Ascending aorta (tissue), 2 donors: ENCODE measurements at regions not wholly inside any gene's neighbourhood (a gene's known extent, or its start where the extent isn't known, plus 50 kb on each side); places are given as distances from the start of the nearest gene placed in this dataset.

ENCODE experiments used
- DNase-seq, 2 donors: peaks; one replicate each; pipeline ENCODE4 v3.0.0-alpha.2; 2019; ENCODE audit warnings: low spot score in 2 of 2
- H3K27ac ChIP-seq, 2 donors: fragments of 200-600 bp; sonication (generic); one replicate each; pipeline ENCODE4 v1.5.1; 2016 to 2017; ENCODE audit warnings: mild to moderate bottlenecking in 1 of 2
- H3K27me3 ChIP-seq: fragments of 200-600 bp; sonication (generic); one replicate; pipeline ENCODE4 v1.5.1; 2017
- H3K36me3 ChIP-seq, 2 donors: fragments of 200-600 bp; sonication (generic); one replicate each; pipeline ENCODE4 v1.5.1; 2016
- H3K4me1 ChIP-seq, 2 donors: fragments of 200-600 bp; sonication (generic); one replicate each; pipeline ENCODE4 v1.5.1; 2016 to 2017; ENCODE audit warnings: mild to moderate bottlenecking in 1 of 2
- H3K4me3 ChIP-seq, 2 donors: fragments of 200-600 bp; sonication (generic); one replicate each; pipeline ENCODE4 v1.5.1; 2016 to 2017; ENCODE audit warnings: mild to moderate bottlenecking in 1 of 2
- H3K9me3 ChIP-seq, 2 donors: fragments of 200-600 bp; sonication (generic); one replicate each; pipeline ENCODE4 v1.5.1; 2016
- intact Hi-C: fragments of 100-400 bp; cut with DNase I; formaldehyde crosslinking; loops from one replicate; pipeline ENCODE4 v1.15.1; 2023
- TF ChIP-seq, protein P1 (sequence below), 3 experiments: fragments of 200-600 bp in 2 of 3; fragments of 450-650 bp in 1 of 3; sonication (generic) in 2 of 3; IDR thresholded peaks; one replicate each; pipeline ENCODE4 v1.5.1; 2016 to 2019; ENCODE audit warnings: antibody characterized with exemption in 3 of 3, mild to moderate bottlenecking in 1 of 3, moderate library complexity in 1 of 3

GRCh38 chr18:39681061-39681460, 2115.5 kb upstream of the CELF4 start:
- Histone ChIP-seq H3K36me3 (no peaks in the 10 kb centered on the region), H3K4me3 (no peak overlapping the region), H3K9me3 (no peaks in the 10 kb centered on the region), H3K27me3 (no peaks in the 10 kb centered on the region), H3K27ac (no peak overlapping the region), H3K4me1 (no peaks in the 10 kb centered on the region)
- intact Hi-C loops, result no loop called here
- TF ChIP-seq, protein P1, sequence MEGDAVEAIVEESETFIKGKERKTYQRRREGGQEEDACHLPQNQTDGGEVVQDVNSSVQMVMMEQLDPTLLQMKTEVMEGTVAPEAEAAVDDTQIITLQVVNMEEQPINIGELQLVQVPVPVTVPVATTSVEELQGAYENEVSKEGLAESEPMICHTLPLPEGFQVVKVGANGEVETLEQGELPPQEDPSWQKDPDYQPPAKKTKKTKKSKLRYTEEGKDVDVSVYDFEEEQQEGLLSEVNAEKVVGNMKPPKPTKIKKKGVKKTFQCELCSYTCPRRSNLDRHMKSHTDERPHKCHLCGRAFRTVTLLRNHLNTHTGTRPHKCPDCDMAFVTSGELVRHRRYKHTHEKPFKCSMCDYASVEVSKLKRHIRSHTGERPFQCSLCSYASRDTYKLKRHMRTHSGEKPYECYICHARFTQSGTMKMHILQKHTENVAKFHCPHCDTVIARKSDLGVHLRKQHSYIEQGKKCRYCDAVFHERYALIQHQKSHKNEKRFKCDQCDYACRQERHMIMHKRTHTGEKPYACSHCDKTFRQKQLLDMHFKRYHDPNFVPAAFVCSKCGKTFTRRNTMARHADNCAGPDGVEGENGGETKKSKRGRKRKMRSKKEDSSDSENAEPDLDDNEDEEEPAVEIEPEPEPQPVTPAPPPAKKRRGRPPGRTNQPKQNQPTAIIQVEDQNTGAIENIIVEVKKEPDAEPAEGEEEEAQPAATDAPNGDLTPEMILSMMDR (IDR thresholded peaks at IDR 0.05), result no peak
- DNase-seq, result no peak

- no peaks in the 10 kb centered on the region for H3K36me3 ChIP-seq
- H3K9me3 ChIP-seq, result no peaks in the 10 kb centered on the region
- DNase-seq, result no peak
- intact Hi-C loops, result no loop called here
- TF ChIP-seq, protein P1 (IDR thresholded peaks at IDR 0.05), result no peak
- no peaks in the 10 kb centered on the region for H3K27me3 ChIP-seq
- H3K27ac ChIP-seq, result no peak overlapping the region
- H3K4me1 ChIP-seq, result no peaks in the 10 kb centered on the region
- no peak overlapping the region for H3K4me3 ChIP-seq
Measured at GRCh38 chr18:39675906-39676305, 2110.3 kb upstream of the CELF4 start.

- Histone ChIP-seq H3K27me3 (no peaks in the 10 kb centered on the region), H3K4me3 (no peak overlapping the region), H3K4me1 (no peaks in the 10 kb centered on the region), H3K27ac (no peak overlapping the region), H3K9me3 (no peaks in the 10 kb centered on the region), H3K36me3 (no peaks in the 10 kb centered on the region)
- TF ChIP-seq, protein P1 (IDR thresholded peaks at IDR 0.05), result no peak
- intact Hi-C loops, result no loop called here
- no peak for DNase-seq
Measured at GRCh38 chr18:39675368-39675767, 2109.8 kb upstream of the CELF4 start.

DNA sequence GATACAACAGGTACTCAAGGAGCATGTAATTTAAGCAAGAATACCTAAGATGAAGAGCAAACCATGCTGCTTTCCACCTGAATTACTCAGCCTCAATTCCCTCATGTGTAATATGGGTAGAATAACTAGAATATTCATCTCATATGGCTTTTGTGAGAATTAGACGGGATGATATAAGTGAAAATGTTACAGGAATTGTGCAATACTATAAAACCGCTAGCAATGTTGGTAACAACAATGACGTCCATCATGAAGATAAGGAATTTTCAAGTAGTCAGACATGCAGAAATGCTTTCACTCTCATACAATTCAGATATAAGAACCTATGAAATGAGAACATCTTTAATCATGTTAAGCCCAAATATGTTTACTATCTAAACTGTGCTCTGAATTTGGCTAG, 2106.6 kb upstream of the CELF4 start:
- TF ChIP-seq, protein P1 (IDR thresholded peaks at IDR 0.05), result no peak
- DNase-seq, result no peak
- Histone ChIP-seq H3K4me1 (no peaks in the 10 kb centered on the region), H3K27ac (no peak overlapping the region), H3K36me3 (no peaks in the 10 kb centered on the region), H3K4me3 (no peak overlapping the region), H3K9me3 (no peaks in the 10 kb centered on the region), H3K27me3 (no peaks in the 10 kb centered on the region)
- intact Hi-C loops, result no loop called here

DNA sequence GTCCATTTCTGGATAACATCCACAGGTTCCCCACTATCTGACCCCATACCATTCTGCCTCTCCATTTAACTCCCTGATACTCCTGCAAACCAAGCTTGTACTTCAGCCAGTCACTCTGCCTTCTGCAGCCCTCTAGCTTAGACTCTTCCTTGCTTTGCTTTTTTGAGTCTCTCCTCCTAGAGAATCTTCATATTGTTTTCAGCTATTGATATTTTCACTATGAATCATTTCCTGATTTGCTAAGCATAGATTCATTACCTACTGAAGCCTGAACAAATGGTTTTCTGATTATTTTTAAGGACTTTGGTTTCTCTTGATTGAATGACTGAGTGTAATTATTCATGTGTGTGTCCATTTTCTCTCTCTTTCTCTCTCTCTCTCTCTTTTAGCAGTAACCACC, 2102.3 kb upstream of the CELF4 start:
- H3K27me3 ChIP-seq, result no peaks in the 10 kb centered on the region
- TF ChIP-seq, protein P1 (IDR thresholded peaks at IDR 0.05), result no peak
- no peaks in the 10 kb centered on the region for H3K4me1 ChIP-seq
- no peak overlapping the region for H3K27ac ChIP-seq
- H3K36me3 ChIP-seq, result no peaks in the 10 kb centered on the region
- intact Hi-C loops, result no loop called here
- no peaks in the 10 kb centered on the region for H3K9me3 ChIP-seq
- no peak for DNase-seq
- H3K4me3 ChIP-seq, result no peak overlapping the region

DNA sequence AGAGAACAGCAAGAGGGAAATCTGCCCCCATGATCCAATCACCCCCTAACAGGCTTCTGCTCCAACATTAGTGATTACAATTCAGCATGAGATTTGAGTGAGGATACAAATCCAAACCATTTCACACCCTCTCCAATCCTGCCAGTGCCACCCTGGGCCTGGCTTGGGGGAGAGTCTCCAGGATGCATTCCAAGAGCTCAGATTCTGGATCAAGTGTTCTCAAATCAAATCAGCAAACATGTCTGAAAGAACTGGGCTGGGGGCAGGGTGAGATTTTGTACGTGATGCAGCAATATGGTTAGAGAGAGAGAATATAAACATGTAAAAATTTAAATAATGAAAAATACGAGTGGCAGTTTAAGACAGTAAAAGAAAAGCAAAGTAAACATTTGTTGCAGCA, 2100.9 kb upstream of the CELF4 start:
- intact Hi-C loops, result no loop called here
- H3K4me3 ChIP-seq, result no peak overlapping the region
- no peak for DNase-seq
- TF ChIP-seq, protein P1 (IDR thresholded peaks at IDR 0.05), result no peak
- H3K27me3 ChIP-seq, result no peaks in the 10 kb centered on the region
- H3K9me3 ChIP-seq, result no peaks in the 10 kb centered on the region
- no peak overlapping the region for H3K27ac ChIP-seq
- no peaks in the 10 kb centered on the region for H3K4me1 ChIP-seq
- H3K36me3 ChIP-seq, result no peaks in the 10 kb centered on the region
